K562 (cell line): ENCODE measurements at regions not wholly inside any gene's neighbourhood (a gene's known extent, or its start where the extent isn't known, plus 50 kb on each side); places are given as distances from the start of the nearest gene placed in this dataset.

Source experiments
- ATAC-seq: fragments of 200-7000 bp; cut with Tn5 transposase; 3 replicates; pipeline ENCODE4 v1.9.1; 2020; ENCODE audit warnings: moderate library complexity
- BruUV-seq: library from RNA; stranded (reverse); fragments of 400-500 nt; replicated peaks from 2 replicates; lab custom pipeline; 2021; lab: Mats Ljungman, UMichigan
- CTCF ChIA-PET: fragments of 300-600 bp; formaldehyde crosslinking; extraction: SDS; loops from one replicate; lab custom pipeline; 2021; ENCODE audit warnings: low intra/inter-chr PET ratio; lab: Yijun Ruan, JAX
- POLR2A ChIA-PET: fragments of 300-600, 350-650 bp; sonication (Branson Sonifier 250); formaldehyde crosslinking; extraction: SDS; loops from one replicate; lab custom pipeline; 2021; ENCODE audit warnings: antibody characterized with exemption, inconsistent platforms; lab: Yijun Ruan, JAX
- DNase-seq, 4 experiments: peaks; one replicate each; pipeline versions ENCODE4 v3.0.0 to v3.0.0-alpha.2; 2011 to 2018; ENCODE audit warnings: low spot score in 3 of 4, mixed read lengths in 3 of 4; ENCODE audit errors: extremely low read depth in 1 of 4
- FAIRE-seq: peaks from 2 replicates; lab custom pipeline; 2011; peaks lifted over from hg19 to GRCh38; lab: Jason Lieb, UNC
- H2AFZ ChIP-seq: 2 replicates; pipeline ENCODE4 v1.6.0; 2011; ENCODE audit warnings: low read depth, low read length, control low read depth, inconsistent platforms
- H3K27ac ChIP-seq: fragments of 200-600 bp; 3 replicates; pipeline ENCODE4 v1.8.0; 2011; ENCODE audit warnings: low read depth, mild to moderate bottlenecking, control low read depth, inconsistent platforms, low read length, moderate library complexity, mixed read lengths; ENCODE audit errors: extremely low read depth
- H3K27me3 ChIP-seq, 2 experiments: fragments of 300-600 bp in 1 of 2; 2 replicates in 1 of 2; 3 replicates in 1 of 2; pipeline versions ENCODE4 v1.6.0 to v1.8.0; 2011; ENCODE audit warnings: inconsistent platforms in 2 of 2, low read length in 2 of 2, mild to moderate bottlenecking in 1 of 2, mixed read lengths in 1 of 2, moderate library complexity in 1 of 2; ENCODE audit not compliant: control insufficient read depth in 2 of 2, insufficient read depth in 2 of 2
- H3K36me3 ChIP-seq: fragments of 300-600 bp; 3 replicates; pipeline ENCODE4 v1.8.0; 2011; ENCODE audit warnings: mild to moderate bottlenecking, low read length, inconsistent platforms; ENCODE audit not compliant: control insufficient read depth, insufficient read depth
- H3K4me1 ChIP-seq, 2 experiments: fragments of 200-600 bp in 1 of 2; replicated peaks in 1 of 2; 2 replicates in 1 of 2; 3 replicates in 1 of 2; pipeline versions ENCODE4 v1.5.1 to v1.8.0; 2011; ENCODE audit warnings: inconsistent platforms in 2 of 2, low read length in 2 of 2, mild to moderate bottlenecking in 1 of 2, mixed read lengths in 1 of 2, moderate library complexity in 1 of 2; ENCODE audit not compliant: control insufficient read depth in 2 of 2, insufficient read depth in 2 of 2
- H3K4me2 ChIP-seq: 2 replicates; pipeline ENCODE4 v1.6.1; 2011; ENCODE audit warnings: low read length, control low read depth, inconsistent platforms, mixed read lengths; ENCODE audit not compliant: insufficient read depth
- H3K4me3 ChIP-seq: fragments of 200-600 bp; sonication (generic), shearing (Covaris generic); 2 replicates; pipeline ENCODE4 v1.5.1; 2016; ENCODE audit warnings: control low read depth, inconsistent platforms
- H3K79me2 ChIP-seq: fragments of 200-600 bp; 3 replicates; pipeline ENCODE4 v1.8.0; 2011; ENCODE audit warnings: low read length, inconsistent platforms; ENCODE audit not compliant: control insufficient read depth, insufficient read depth
- H3K9ac ChIP-seq, 2 experiments: 2 replicates each; pipeline versions ENCODE4 v1.6.0 to v1.6.1; 2011; ENCODE audit warnings: low read depth in 2 of 2, low read length in 2 of 2, control low read depth in 1 of 2, inconsistent platforms in 1 of 2, mild to moderate bottlenecking in 1 of 2, mixed read lengths in 1 of 2; ENCODE audit not compliant: insufficient read depth in 1 of 2
- H3K9me1 ChIP-seq: one replicate; pipeline ENCODE4 v1.6.0; 2011; ENCODE audit warnings: inconsistent platforms, mild to moderate bottlenecking, low read length, moderate library complexity; ENCODE audit not compliant: control insufficient read depth, insufficient read depth
- H3K9me3 ChIP-seq: replicated peaks from 2 replicates; pipeline ENCODE4 v1.5.1; 2011; ENCODE audit warnings: low read depth, low read length, inconsistent platforms; ENCODE audit not compliant: control insufficient read depth, insufficient read depth
- H4K20me1 ChIP-seq: replicated peaks from 2 replicates; pipeline ENCODE4 v1.6.1; 2011; ENCODE audit warnings: low read length, inconsistent platforms, mixed read lengths; ENCODE audit not compliant: control insufficient read depth, insufficient read depth
- FOXJ3 ChIP-seq: sonication (generic); formaldehyde crosslinking; IDR thresholded peaks from 2 replicates; pipeline ENCODE4 v1.4.0; 2020; ENCODE audit warnings: mild to moderate bottlenecking, missing genetic modification reagents
- NR2F6 ChIP-seq: fragments of 450-650 bp; formaldehyde crosslinking; IDR thresholded peaks from 2 replicates; pipeline ENCODE4 v1.4.0; 2020; ENCODE audit warnings: mild to moderate bottlenecking
- POLR3G ChIP-seq: IDR thresholded peaks from 2 replicates; pipeline ENCODE4 v1.6.1; 2011; ENCODE audit not compliant: insufficient read length, insufficient replicate concordance; ENCODE audit errors: extremely low read depth
- PTTG1 ChIP-seq: fragments of 450-650 bp; IDR thresholded peaks from 2 replicates; pipeline ENCODE4 v1.6.1; 2016; ENCODE audit warnings: low read depth, mild to moderate bottlenecking, missing genetic modification characterization, missing compliant biosample characterization
- PURB ChIP-seq: sonication (generic); formaldehyde crosslinking; IDR thresholded peaks from 2 replicates; pipeline ENCODE4 v1.9.0; 2021; ENCODE audit warnings: low read depth, mild to moderate bottlenecking, missing genetic modification reagents
- SREBF2 ChIP-seq: sonication (generic); formaldehyde crosslinking; IDR thresholded peaks from 2 replicates; pipeline ENCODE4 v1.4.0; 2020; ENCODE audit warnings: mild to moderate bottlenecking, missing genetic modification reagents
- TRIM28 ChIP-seq: fragments of 450-650 bp; IDR thresholded peaks from 2 replicates; pipeline ENCODE4 v1.6.1; 2017
- ZBTB26 ChIP-seq: fragments of 450-650 bp; formaldehyde crosslinking; IDR thresholded peaks from 2 replicates; pipeline ENCODE4 v1.4.0; 2022; ENCODE audit warnings: missing genetic modification characterization
- ZFP1 ChIP-seq: fragments of 450-650 bp; formaldehyde crosslinking; IDR thresholded peaks from 2 replicates; pipeline ENCODE4 v1.4.0; 2020; ENCODE audit warnings: mild to moderate bottlenecking, mixed read lengths
- ZNF253 ChIP-seq: fragments of 250-450 bp; sonication (Bioruptor Pico); conservative IDR thresholded peaks from 2 replicates; pipeline ENCODE4 v1.6.1; 2021; ENCODE audit warnings: mild to moderate bottlenecking
- ZNF354B ChIP-seq: fragments of 250-450 bp; sonication (Bioruptor Pico); IDR thresholded peaks from 2 replicates; pipeline ENCODE4 v1.4.0; 2020
- ZNF436 ChIP-seq: fragments of 250-450, 450-650 bp; sonication (Bioruptor Pico); formaldehyde crosslinking; IDR thresholded peaks from 2 replicates; pipeline ENCODE4 v1.7.0; 2020; ENCODE audit warnings: mild to moderate bottlenecking
- ZNF444 ChIP-seq: fragments of 250-450 bp; sonication (Bioruptor Pico); IDR thresholded peaks from 2 replicates; pipeline ENCODE4 v1.4.0; 2020; ENCODE audit warnings: mild to moderate bottlenecking, moderate library complexity
- WGBS: fragments of 100-300 bp; shearing (Covaris generic); methylation state at CpG from one replicate; pipeline ENCODE4 v1.1.6; 2016; ENCODE audit warnings: low coverage, mixed read lengths; ENCODE audit not compliant: insufficient coverage; ENCODE audit errors: missing lambda C conversion rate; 5-methylcytosine and 5-hydroxymethylcytosine counted together
- in situ Hi-C: fragments of 300-500 bp; cut with MboI; formaldehyde crosslinking; loops from 4 replicates; pipeline ENCODE4 v1.15.0; 2018; ENCODE audit warnings: inconsistent platforms, mixed read lengths
- intact Hi-C: fragments of 100-400 bp; cut with micrococcal nuclease; formaldehyde crosslinking; loops from 2 replicates; pipeline ENCODE4 v1.14.2; 2022
- TF ChIP-seq, protein P1 (sequence below): sonication (generic); formaldehyde crosslinking; IDR thresholded peaks from 2 replicates; pipeline ENCODE4 v1.5.0; 2020; ENCODE audit warnings: missing genetic modification reagents
- TF ChIP-seq, protein P2 (sequence below), 2 experiments: fragments of 450-650 bp; IDR thresholded peaks; 2 replicates each; pipeline ENCODE4 v1.6.1; 2016

DNA sequence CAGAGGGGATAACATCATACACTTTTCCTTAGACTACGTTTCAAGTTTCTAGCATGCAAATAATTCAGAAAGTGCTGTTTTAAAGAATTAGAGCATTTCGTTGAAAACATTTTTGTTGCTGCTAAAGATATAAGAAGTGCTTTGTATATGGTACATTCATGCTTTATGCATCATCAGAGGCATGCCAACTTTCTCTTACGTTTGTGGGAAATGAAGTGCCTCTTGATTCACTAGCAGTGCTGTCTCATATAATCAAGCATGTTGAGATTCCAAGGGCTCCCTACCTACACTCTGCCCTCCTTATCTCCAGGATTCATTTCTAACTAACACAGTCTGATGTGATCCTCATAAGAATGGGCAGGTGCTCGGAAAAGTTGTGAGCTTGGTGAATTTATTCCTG, 748.6 kb upstream of the DDX18 start:
- intact Hi-C loops (no loop called here), in situ Hi-C loops (no loop called here)
- Histone ChIP-seq H3K4me2 (no peak overlapping the region), H3K9me3 (no peaks in the 10 kb centered on the region), H3K4me3 (no peak overlapping the region), H3K9ac (no peak overlapping the region), H3K27me3 (no peaks in the 10 kb centered on the region), H3K9me1 (no peaks in the 10 kb centered on the region), H3K79me2 (no peaks in the 10 kb centered on the region), H3K4me1 (no peaks in the 10 kb centered on the region), H3K27ac (no peak overlapping the region), H3K36me3 (no peaks in the 10 kb centered on the region), H4K20me1 (no peaks in the 10 kb centered on the region), H2AFZ (no peak overlapping the region)
- WGBS: 0% methylated on average over 4 of the region's 4 CpGs
- FAIRE-seq (no peak), ATAC-seq (no peak), DNase-seq (no peak)
- no TSS peak for BruUV-seq
- CTCF ChIA-PET: no interaction called here
- POLR2A ChIA-PET: no interaction called here
- no peak for TF ChIP-seq FOXJ3 (CRISPR knock-in tag)
- TF ChIP-seq PTTG1 (tag): no peak
- no peak for TF ChIP-seq ZBTB26 (CRISPR knock-in tag)
- TF ChIP-seq, protein P1, sequence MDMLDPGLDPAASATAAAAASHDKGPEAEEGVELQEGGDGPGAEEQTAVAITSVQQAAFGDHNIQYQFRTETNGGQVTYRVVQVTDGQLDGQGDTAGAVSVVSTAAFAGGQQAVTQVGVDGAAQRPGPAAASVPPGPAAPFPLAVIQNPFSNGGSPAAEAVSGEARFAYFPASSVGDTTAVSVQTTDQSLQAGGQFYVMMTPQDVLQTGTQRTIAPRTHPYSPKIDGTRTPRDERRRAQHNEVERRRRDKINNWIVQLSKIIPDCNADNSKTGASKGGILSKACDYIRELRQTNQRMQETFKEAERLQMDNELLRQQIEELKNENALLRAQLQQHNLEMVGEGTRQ: no peak
- TF ChIP-seq TRIM28: no peak
- TF ChIP-seq NR2F6 (CRISPR knock-in tag): no peak
- no peak for TF ChIP-seq ZNF444
- TF ChIP-seq ZNF253 (CRISPR knock-in tag): no peak
- TF ChIP-seq ZFP1 (CRISPR knock-in tag): no peak
- no peak for TF ChIP-seq ZNF354B (CRISPR knock-in tag)
- TF ChIP-seq PURB (CRISPR knock-in tag): no peak
- TF ChIP-seq, protein P2, sequence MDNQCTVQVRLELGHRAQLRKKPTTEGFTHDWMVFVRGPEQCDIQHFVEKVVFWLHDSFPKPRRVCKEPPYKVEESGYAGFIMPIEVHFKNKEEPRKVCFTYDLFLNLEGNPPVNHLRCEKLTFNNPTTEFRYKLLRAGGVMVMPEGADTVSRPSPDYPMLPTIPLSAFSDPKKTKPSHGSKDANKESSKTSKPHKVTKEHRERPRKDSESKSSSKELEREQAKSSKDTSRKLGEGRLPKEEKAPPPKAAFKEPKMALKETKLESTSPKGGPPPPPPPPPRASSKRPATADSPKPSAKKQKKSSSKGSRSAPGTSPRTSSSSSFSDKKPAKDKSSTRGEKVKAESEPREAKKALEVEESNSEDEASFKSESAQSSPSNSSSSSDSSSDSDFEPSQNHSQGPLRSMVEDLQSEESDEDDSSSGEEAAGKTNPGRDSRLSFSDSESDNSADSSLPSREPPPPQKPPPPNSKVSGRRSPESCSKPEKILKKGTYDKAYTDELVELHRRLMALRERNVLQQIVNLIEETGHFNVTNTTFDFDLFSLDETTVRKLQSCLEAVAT (IDR thresholded peaks at IDR 0.05): no peak
- TF ChIP-seq SREBF2 (CRISPR knock-in tag): no peak
- no peak for TF ChIP-seq POLR3G
- no peak for TF ChIP-seq ZNF436 (CRISPR knock-in tag)
